ENCODE measurements at regions not wholly inside any gene's neighbourhood (a gene's known extent, or its start where the extent isn't known, plus 50 kb on each side); places are given as distances from the start of the nearest gene placed in this dataset.
A peak's percentile ranks its signal among the peaks of the same experiment; 100 is the strongest.

- DNase-seq = no peak
- Histone ChIP-seq H3K4me1 (no peaks in the 10 kb centered on the region), H3K4me3 (no peak overlapping the region), H3K27ac (no peak overlapping the region), H3K36me3 (ENCODE audit: insufficient read depth in 1 of 2, low read depth in 1 of 2) (no peaks in the 10 kb centered on the region), H3K9me3 (no peaks in the 10 kb centered on the region), H3K27me3 (ENCODE audit: insufficient read depth in 3 of 3, low read length in 2 of 3) (no peaks in the 10 kb centered on the region)
- no peak for TF ChIP-seq CTCF (IDR thresholded peaks at IDR 0.05)
- intact Hi-C loops (cut with DNase I) = loop anchor here in 1 of 2 donors (10.0 kb wide), 1 partner anchor 134 kb away; no protein-coding TSS in a partner anchor
- WGBS, 3 donors = 88 to 97% (median 94%) methylated on average over 2 of the region's 2 CpGs
- no peak for ATAC-seq
Measured at GRCh38 chr3:56958879-56959278, 101.6 kb upstream of the SPATA12 start.

- H3K27ac ChIP-seq = no peak overlapping the region
- 95 to 100% (median 100%) methylated on average over 2 of the region's 2 CpGs for WGBS, 3 donors
- no peaks in the 10 kb centered on the region for H3K9me3 ChIP-seq
- H3K4me1 ChIP-seq = no peaks in the 10 kb centered on the region
- intact Hi-C loops (cut with DNase I) = loop anchor here in 1 of 2 donors (10.0 kb wide), 1 partner anchor 133 kb away; no protein-coding TSS in a partner anchor
- no peaks in the 10 kb centered on the region for H3K36me3 ChIP-seq (ENCODE audit: insufficient read depth in 1 of 2, low read depth in 1 of 2)
- DNase-seq (no peak), ATAC-seq (no peak)
- H3K4me3 ChIP-seq = no peak overlapping the region
- no peaks in the 10 kb centered on the region for H3K27me3 ChIP-seq (ENCODE audit: insufficient read depth in 3 of 3, low read length in 2 of 3)
- TF ChIP-seq CTCF (IDR thresholded peaks at IDR 0.05) = no peak
Measured at GRCh38 chr3:56957522-56957921, 102.9 kb upstream of the SPATA12 start.

GRCh38 chr3:56956906-56957305 is 103.6 kb upstream of the SPATA12 start:
- ATAC-seq = no peak
- Histone ChIP-seq H3K9me3 (no peaks in the 10 kb centered on the region), H3K4me1 (no peaks in the 10 kb centered on the region), H3K4me3 (no peak overlapping the region), H3K27ac (no peak overlapping the region), H3K36me3 (ENCODE audit: insufficient read depth in 1 of 2, low read depth in 1 of 2) (no peaks in the 10 kb centered on the region), H3K27me3 (ENCODE audit: insufficient read depth in 3 of 3, low read length in 2 of 3) (no peaks in the 10 kb centered on the region)
- no peak for TF ChIP-seq CTCF (IDR thresholded peaks at IDR 0.05)
- no peak for DNase-seq
- intact Hi-C loops (cut with DNase I) = loop anchor here in 1 of 2 donors (10.0 kb wide), 1 partner anchor 132 kb away; no protein-coding TSS in a partner anchor
- WGBS, 3 donors = 93 to 97% (median 95%) methylated on average over 3 of the region's 3 CpGs

- 56 to 82% (median 66%) methylated on average over 5 of the region's 5 CpGs for WGBS, 3 donors
- H3K9me3 ChIP-seq = no peaks in the 10 kb centered on the region
- TF ChIP-seq CTCF (IDR thresholded peaks at IDR 0.05) = no peak
- no peaks in the 10 kb centered on the region for H3K36me3 ChIP-seq (ENCODE audit: insufficient read depth in 1 of 2, low read depth in 1 of 2)
- H3K27me3 ChIP-seq (ENCODE audit: insufficient read depth in 3 of 3, low read length in 2 of 3) = no peaks in the 10 kb centered on the region
- no peak overlapping the region for H3K27ac ChIP-seq
- no peaks in the 10 kb centered on the region for H3K4me1 ChIP-seq
- DNase-seq = no peak
- peak in 2 of 4 donors; percentile 37 to 90 for ATAC-seq
- intact Hi-C loops (cut with DNase I) = loop anchor here in 1 of 2 donors (10.0 kb wide), 1 partner anchor 131 kb away; no protein-coding TSS in a partner anchor
- H3K4me3 ChIP-seq = no peak overlapping the region
Measured at GRCh38 chr3:56955492-56956111, 104.9 kb upstream of the SPATA12 start.

- DNase-seq = no peak
- no peak overlapping the region for H3K4me3 ChIP-seq
- intact Hi-C loops (cut with DNase I) = loop anchor here in 1 of 2 donors (10.0 kb wide), 1 partner anchor 129 kb away; no protein-coding TSS in a partner anchor
- TF ChIP-seq CTCF (IDR thresholded peaks at IDR 0.05) = no peak
- no peak overlapping the region for H3K27ac ChIP-seq
- no peaks in the 10 kb centered on the region for H3K27me3 ChIP-seq (ENCODE audit: insufficient read depth in 3 of 3, low read length in 2 of 3)
- H3K36me3 ChIP-seq (ENCODE audit: insufficient read depth in 1 of 2, low read depth in 1 of 2) = no peaks in the 10 kb centered on the region
- 85 to 100% (median 95%) methylated on average over 1 of the region's 1 CpG for WGBS, 3 donors
- no peaks in the 10 kb centered on the region for H3K4me1 ChIP-seq
- H3K9me3 ChIP-seq = no peaks in the 10 kb centered on the region
- no peak for ATAC-seq
Measured at GRCh38 chr3:56954125-56954524, 106.3 kb upstream of the SPATA12 start.
